WTC11 (cell line): ENCODE measurements at regions not wholly inside any gene's neighbourhood (a gene's known extent, or its start where the extent isn't known, plus 50 kb on each side); places are given as distances from the start of the nearest gene placed in this dataset.

Experiments used
- ATAC-seq: fragments of 200-7000 bp; cut with Tn5 transposase; 2 replicates; pipeline ENCODE4 v1.10.0; 2021; ENCODE audit warnings: mild to moderate bottlenecking, moderate library complexity
- CTCF ChIA-PET: fragments of 300-600 bp; sonication (Branson Sonifier 250); formaldehyde crosslinking; loops from one replicate; lab custom pipeline; 2021; ENCODE audit warnings: antibody characterized with exemption; lab: Charles Lee
- POLR2A ChIA-PET: fragments of 350-600 bp; sonication (Branson Sonifier 250); formaldehyde crosslinking; loops from one replicate; lab custom pipeline; 2021; ENCODE audit warnings: antibody characterized with exemption; lab: Charles Lee
- DNase-seq: peaks from one replicate; pipeline ENCODE4 v3.0.0; 2021; ENCODE audit warnings: low spot score
- H3K27ac Mint-ChIP-seq: 2 replicates; pipeline ENCODE4 v1.8.0; 2021; ENCODE audit warnings: mixed read lengths
- H3K27me3 Mint-ChIP-seq: 2 replicates; pipeline ENCODE4 v1.8.0; 2021; ENCODE audit warnings: low read depth, mild to moderate bottlenecking, moderate library complexity, mixed read lengths
- H3K36me3 Mint-ChIP-seq: 2 replicates; pipeline ENCODE4 v1.8.0; 2021; ENCODE audit warnings: mixed read lengths
- H3K4me1 Mint-ChIP-seq: 2 replicates; pipeline ENCODE4 v1.8.0; 2022; ENCODE audit warnings: mixed read lengths
- H3K4me3 Mint-ChIP-seq: 2 replicates; pipeline ENCODE4 v1.8.0; 2021; ENCODE audit warnings: mild to moderate bottlenecking, moderate library complexity, mixed read lengths
- H3K9me3 Mint-ChIP-seq: 2 replicates; pipeline ENCODE4 v1.8.0; 2021; ENCODE audit warnings: mixed read lengths
- AR ChIP-seq: fragments of 250-450 bp; sonication (Bioruptor Pico); IDR thresholded peaks from 2 replicates; pipeline ENCODE4 v1.9.0; 2021; ENCODE audit warnings: mild to moderate bottlenecking
- ATF3 ChIP-seq: sonication (generic); formaldehyde crosslinking; conservative IDR thresholded peaks from 2 replicates; pipeline ENCODE4 v1.8.1; 2022; ENCODE audit warnings: mild to moderate bottlenecking, missing genetic modification reagents
- ATF6 ChIP-seq: sonication (generic); formaldehyde crosslinking; IDR thresholded peaks from 2 replicates; pipeline ENCODE4 v1.8.1; 2023; ENCODE audit warnings: mild to moderate bottlenecking, missing genetic modification reagents
- CBFB ChIP-seq: sonication (generic); formaldehyde crosslinking; IDR thresholded peaks from 2 replicates; pipeline ENCODE4 v1.8.1; 2022; ENCODE audit warnings: mild to moderate bottlenecking, low read depth, missing genetic modification reagents
- CDX4 ChIP-seq: fragments of 250-450 bp; sonication (Bioruptor Pico); IDR thresholded peaks from 2 replicates; pipeline ENCODE4 v1.9.0; 2021; ENCODE audit warnings: moderate library complexity, mild to moderate bottlenecking, inconsistent platforms, borderline replicate concordance
- ESRRA ChIP-seq: sonication (generic); formaldehyde crosslinking; IDR thresholded peaks from 2 replicates; pipeline ENCODE4 v1.8.1; 2022; ENCODE audit warnings: mild to moderate bottlenecking, missing genetic modification reagents, borderline replicate concordance
- HMGXB4 ChIP-seq: sonication (generic); formaldehyde crosslinking; IDR thresholded peaks from 2 replicates; pipeline ENCODE4 v1.8.1; 2023; ENCODE audit warnings: mild to moderate bottlenecking, moderate library complexity, missing genetic modification reagents
- IRF1 ChIP-seq: sonication (generic); formaldehyde crosslinking; IDR thresholded peaks from 2 replicates; pipeline ENCODE4 v1.8.0; 2023; ENCODE audit warnings: missing genetic modification reagents
- JAZF1 ChIP-seq: fragments of 250-450 bp; sonication (Bioruptor Pico); IDR thresholded peaks from 2 replicates; pipeline ENCODE4 v1.9.0; 2021; ENCODE audit warnings: moderate library complexity, mild to moderate bottlenecking, inconsistent platforms
- MYBL2 ChIP-seq: sonication (generic); formaldehyde crosslinking; IDR thresholded peaks from 2 replicates; pipeline ENCODE4 v1.8.1; 2023; ENCODE audit warnings: mild to moderate bottlenecking, moderate library complexity, missing genetic modification reagents
- NFATC4 ChIP-seq: fragments of 250-450 bp; sonication (Bioruptor Pico); IDR thresholded peaks from 2 replicates; pipeline ENCODE4 v1.9.0; 2021; ENCODE audit warnings: mild to moderate bottlenecking
- RELA ChIP-seq: sonication (generic); formaldehyde crosslinking; IDR thresholded peaks from 2 replicates; pipeline ENCODE4 v1.8.1; 2022; ENCODE audit warnings: missing genetic modification reagents, mild to moderate bottlenecking, borderline replicate concordance
- RORB ChIP-seq: fragments of 250-450 bp; sonication (Bioruptor Pico); IDR thresholded peaks from 2 replicates; pipeline ENCODE4 v1.9.0; 2021; ENCODE audit warnings: mild to moderate bottlenecking
- TEAD1 ChIP-seq: sonication (generic); formaldehyde crosslinking; IDR thresholded peaks from 2 replicates; pipeline ENCODE4 v1.8.0; 2022; ENCODE audit warnings: mild to moderate bottlenecking, missing genetic modification reagents
- USF1 ChIP-seq: sonication (generic); formaldehyde crosslinking; IDR thresholded peaks from 2 replicates; pipeline ENCODE4 v1.8.0; 2022; ENCODE audit warnings: mild to moderate bottlenecking, missing genetic modification reagents
- ZBTB21 ChIP-seq: sonication (generic); formaldehyde crosslinking; IDR thresholded peaks from 2 replicates; pipeline ENCODE4 v1.8.1; 2023; ENCODE audit warnings: mild to moderate bottlenecking, missing genetic modification reagents, borderline replicate concordance
- ZNF138 ChIP-seq: sonication (generic); formaldehyde crosslinking; conservative IDR thresholded peaks from 2 replicates; pipeline ENCODE4 v1.8.1; 2022; ENCODE audit warnings: mild to moderate bottlenecking, moderate library complexity, missing genetic modification reagents
- ZNF219 ChIP-seq: sonication (generic); formaldehyde crosslinking; IDR thresholded peaks from 2 replicates; pipeline ENCODE4 v1.8.0; 2023; ENCODE audit warnings: missing genetic modification reagents, mild to moderate bottlenecking, borderline replicate concordance
- ZNF512 ChIP-seq: sonication (generic); formaldehyde crosslinking; IDR thresholded peaks from 2 replicates; pipeline ENCODE4 v1.8.1; 2022; ENCODE audit warnings: missing genetic modification reagents, borderline replicate concordance
- ZSCAN18 ChIP-seq: fragments of 250-450 bp; sonication (Bioruptor Pico); IDR thresholded peaks from 2 replicates; pipeline ENCODE4 v2.1.2; 2022; ENCODE audit warnings: mild to moderate bottlenecking, moderate library complexity

- TF ChIP-seq ZNF512 (CRISPR knock-in tag) (no peak), HMGXB4 (CRISPR knock-in tag) (no peak), ZBTB21 (no peak)
Observed at GRCh38 chr4:19636451-19636850, 615.3 kb upstream of the SLIT2 start (continued).

GRCh38 chr4:19631814-19632213, 619.9 kb upstream of the SLIT2 start:
- Mint-ChIP-seq H3K4me3 (no peak overlapping the region), H3K4me1 (no peaks in the 10 kb centered on the region), H3K9me3 (peaks cover 48% of the 10 kb centered on the region), H3K27ac (no peak overlapping the region), H3K27me3 (no peaks in the 10 kb centered on the region), H3K36me3 (peaks cover 25% of the 10 kb centered on the region)
- ChIA-PET CTCF (no interaction called here), POLR2A (no interaction called here)
- ATAC-seq (no peak), DNase-seq (no peak)
- TF ChIP-seq NFATC4 (CRISPR knock-in tag) (no peak), ZNF219 (CRISPR knock-in tag) (no peak), RELA (no peak), CBFB (CRISPR knock-in tag) (no peak), RORB (CRISPR knock-in tag) (no peak)

- no peak overlapping the region for H3K27ac Mint-ChIP-seq
- CTCF ChIA-PET = no interaction called here
- TF ChIP-seq TEAD1 (CRISPR knock-in tag) (no peak), ZSCAN18 (CRISPR knock-in tag) (no peak), CDX4 (CRISPR knock-in tag) (no peak), ESRRA (no peak), ATF6 (no peak), CBFB (CRISPR knock-in tag) (no peak), JAZF1 (CRISPR knock-in tag) (no peak), IRF1 (no peak), AR (CRISPR knock-in tag) (no peak), RELA (no peak), NFATC4 (CRISPR knock-in tag) (no peak), MYBL2 (no peak), ZNF138 (CRISPR knock-in tag) (no peak), ATF3 (no peak), USF1 (CRISPR knock-in tag) (no peak)
Observed at GRCh38 chr4:19623866-19624265, 627.8 kb upstream of the SLIT2 start.

More at GRCh38 chr4:19623866-19624265, 627.8 kb upstream of the SLIT2 start:
- no peak for DNase-seq
- Mint-ChIP-seq H3K27me3 (peaks cover 3% of the 10 kb centered on the region; the same call in 1 of the 2 replicates), H3K9me3 (peaks cover 41% of the 10 kb centered on the region), H3K4me3 (no peak overlapping the region), H3K4me1 (no peaks in the 10 kb centered on the region), H3K36me3 (peaks cover 3% of the 10 kb centered on the region; the same call in 1 of the 2 replicates)
- POLR2A ChIA-PET = no interaction called here
- ATAC-seq = no peak
